NCI-H1092 (cell line): ENCODE measurements at regions not wholly inside any gene's neighbourhood (a gene's known extent, or its start where the extent isn't known, plus 50 kb on each side); places are given as distances from the start of the nearest gene placed in this dataset.
"Not testable (repeated sequence)": the region's sequence is repeated elsewhere in the genome, so short reads cannot be mapped to it uniquely, and the experiment has no call there.

ENCODE experiments used
- DNase-seq: peaks from one replicate; lab custom pipeline; 2025; lab: John Stamatoyannopoulos, UW

- DNase-seq = no peak
Measured at GRCh38 chrX:121169099-121170035, 122.0 kb downstream of the GLUD2 start.

- DNase-seq = no peak
Measured at GRCh38 chrX:121172703-121173102, 125.3 kb downstream of the GLUD2 start.

GRCh38 chrX:121179972-121180371 lies 132.6 kb downstream of the GLUD2 start:
- DNase-seq = no peak

DNA sequence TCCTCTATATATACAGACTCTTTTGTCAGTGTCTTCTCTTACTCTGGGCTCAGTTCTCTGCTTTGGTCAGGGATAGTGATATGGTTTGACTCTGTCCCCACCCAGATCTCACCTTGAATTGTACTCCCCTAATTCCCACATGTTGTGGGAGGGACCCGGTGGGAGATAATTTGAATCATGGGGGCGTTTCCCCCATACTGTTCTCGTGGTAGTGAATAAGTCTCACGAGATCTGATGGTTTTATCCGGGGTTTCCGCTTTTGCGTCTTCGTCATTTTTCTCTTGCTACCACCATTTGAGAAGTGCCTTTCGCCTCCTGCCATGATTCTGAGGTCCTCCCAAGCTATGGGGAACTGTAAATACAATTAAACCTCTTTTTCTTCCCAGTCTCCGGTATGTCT lies 144.4 kb downstream of the GLUD2 start:
- no peak for DNase-seq

DNA sequence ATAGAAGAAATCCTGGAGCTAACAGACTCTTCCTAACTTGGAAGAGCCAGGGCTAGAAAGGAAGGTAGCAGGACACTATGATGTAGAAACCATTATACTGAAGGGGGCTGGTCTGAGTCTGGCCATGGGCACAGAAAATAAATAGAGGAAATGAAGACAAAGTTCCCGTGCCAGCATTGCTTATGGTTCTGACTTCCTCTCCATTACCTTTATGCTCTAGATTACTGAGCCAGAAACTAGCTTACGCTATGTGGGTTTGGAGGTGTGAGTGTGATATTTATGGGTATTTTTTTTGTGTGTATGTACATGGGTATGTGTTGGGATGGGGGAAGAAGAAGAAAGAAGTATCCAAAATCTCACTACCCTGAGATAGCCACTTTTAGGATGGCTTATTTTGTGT lies 148.3 kb downstream of the GLUD2 start:
- DNase-seq = no peak

- not testable (repeated sequence) for DNase-seq
Measured at GRCh38 chrX:121196872-121197444, 149.5 kb downstream of the GLUD2 start.

DNA sequence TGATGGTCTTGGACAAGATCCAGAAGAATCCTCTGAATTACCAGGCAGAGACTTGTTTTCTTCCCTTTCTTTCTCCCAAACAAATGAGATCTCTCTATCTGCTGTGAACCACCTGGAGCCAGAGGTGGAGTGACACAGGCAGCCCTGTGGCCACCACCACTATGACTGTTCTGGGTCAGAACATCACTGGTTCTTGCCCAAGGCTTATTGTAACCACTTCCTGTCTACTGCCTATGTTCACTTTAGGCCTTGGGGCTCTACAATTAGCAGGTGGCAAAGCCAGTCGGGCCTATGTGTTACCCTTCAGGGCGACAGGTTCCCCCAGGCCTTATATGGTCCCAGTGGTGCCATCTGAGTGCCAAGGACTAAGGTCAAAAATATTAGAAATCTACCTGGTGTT lies 161.2 kb downstream of the GLUD2 start:
- DNase-seq = no peak

DNA sequence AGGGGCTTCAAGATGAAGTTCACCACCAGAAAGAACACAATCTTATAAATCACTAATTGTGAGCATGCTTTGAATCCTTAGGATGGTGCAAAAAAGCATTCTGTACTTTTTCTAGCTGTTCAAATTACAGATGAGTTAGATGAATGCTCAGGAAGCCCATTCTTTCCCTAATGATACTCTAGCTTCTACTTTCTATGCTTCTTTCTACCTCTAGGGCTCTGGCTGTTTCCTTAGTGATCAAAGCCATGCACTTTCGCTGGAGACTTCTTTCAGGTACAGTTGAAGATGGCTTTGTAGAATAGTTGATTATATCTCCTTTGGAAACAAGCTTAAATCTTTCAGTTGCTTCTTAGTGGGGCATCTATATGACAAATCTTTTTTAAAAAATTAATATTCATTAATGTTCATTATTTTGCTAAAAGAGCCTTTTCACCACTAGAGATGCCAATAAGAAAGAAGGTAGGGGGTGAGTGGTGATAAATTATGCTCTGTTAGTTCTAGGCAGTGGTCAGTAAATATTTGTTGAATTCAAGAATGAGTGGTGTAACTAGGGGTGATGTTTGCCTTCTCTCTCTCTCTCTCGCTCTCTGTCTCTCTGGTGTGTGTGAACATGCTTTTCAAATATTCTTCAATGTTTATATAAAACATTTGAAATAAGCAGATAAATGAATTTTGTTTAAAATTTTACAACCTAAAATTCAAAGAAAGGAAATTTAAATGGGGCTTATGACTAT lies 169.4 kb downstream of the GLUD2 start:
- peak; percentile 42 for DNase-seq

GRCh38 chrX:121221322-121221977 lies 174.0 kb downstream of the GLUD2 start:
- no peak for DNase-seq

- DNase-seq = no peak
Measured at GRCh38 chrX:121227888-121228287, 180.5 kb downstream of the GLUD2 start.

GRCh38 chrX:121231566-121232358 lies 184.4 kb downstream of the GLUD2 start:
- DNase-seq = no peak

GRCh38 chrX:121236040-121236439 lies 188.6 kb downstream of the GLUD2 start:
- no peak for DNase-seq

DNA sequence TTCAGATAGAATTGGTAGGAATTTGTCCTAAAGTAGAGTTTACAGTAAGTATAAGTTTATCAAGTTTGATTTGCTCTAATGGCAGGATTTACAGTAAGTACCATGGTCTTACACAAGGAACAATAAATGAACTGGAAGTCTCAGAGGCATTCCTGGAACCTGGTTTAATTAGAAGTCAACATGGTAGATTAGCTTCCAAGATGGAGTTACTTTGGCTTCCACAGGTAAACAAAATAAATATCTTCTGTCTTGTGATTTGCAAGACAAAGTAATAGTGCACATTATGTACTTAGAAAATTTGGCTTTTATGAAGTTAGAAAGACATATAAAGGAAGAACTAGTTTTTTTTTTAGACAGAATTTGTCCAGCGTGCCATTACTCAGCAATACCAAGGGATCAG lies 190.7 kb downstream of the GLUD2 start:
- no peak for DNase-seq

DNA sequence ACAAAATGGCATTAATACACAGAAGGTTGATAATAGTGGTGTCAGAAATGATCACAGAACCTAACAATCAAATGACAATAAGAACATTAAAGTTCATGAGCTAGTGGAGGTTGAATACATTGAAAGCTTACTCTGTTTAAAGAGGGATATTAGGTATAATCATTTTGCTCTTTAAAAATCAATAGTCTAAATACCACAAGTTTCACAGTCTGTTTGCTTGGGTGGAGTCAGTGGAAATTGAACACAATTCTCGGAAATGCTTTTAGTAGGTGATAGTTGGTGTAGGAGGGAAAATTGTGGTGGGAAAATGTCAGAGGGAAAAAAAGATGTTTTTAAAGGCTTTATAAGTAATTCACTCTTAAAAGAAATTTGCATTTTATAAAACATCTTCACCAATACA lies 197.1 kb downstream of the GLUD2 start:
- DNase-seq = no peak

DNA sequence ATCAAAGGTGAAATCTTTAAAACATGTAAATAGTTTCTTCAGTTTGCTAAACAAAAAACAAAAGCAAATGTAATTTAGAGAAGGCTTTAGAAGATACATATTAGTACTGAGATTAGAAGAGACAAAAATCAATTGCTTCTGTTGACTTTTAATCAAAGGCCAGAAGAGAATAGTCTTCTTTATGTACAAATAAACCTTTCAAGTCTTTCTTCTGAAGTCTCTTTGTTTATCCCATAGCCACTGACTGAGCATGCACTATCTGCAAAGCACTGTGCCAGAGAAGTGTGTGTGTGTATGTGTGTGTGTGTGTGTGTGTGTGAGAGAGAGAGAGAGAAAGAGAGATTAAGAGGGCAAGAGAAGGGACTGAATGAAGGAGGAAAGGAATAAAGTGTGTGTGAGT lies 198.4 kb downstream of the GLUD2 start:
- no peak for DNase-seq

- DNase-seq = no peak
Measured at GRCh38 chrX:121254336-121254735, 206.9 kb downstream of the GLUD2 start.

DNA sequence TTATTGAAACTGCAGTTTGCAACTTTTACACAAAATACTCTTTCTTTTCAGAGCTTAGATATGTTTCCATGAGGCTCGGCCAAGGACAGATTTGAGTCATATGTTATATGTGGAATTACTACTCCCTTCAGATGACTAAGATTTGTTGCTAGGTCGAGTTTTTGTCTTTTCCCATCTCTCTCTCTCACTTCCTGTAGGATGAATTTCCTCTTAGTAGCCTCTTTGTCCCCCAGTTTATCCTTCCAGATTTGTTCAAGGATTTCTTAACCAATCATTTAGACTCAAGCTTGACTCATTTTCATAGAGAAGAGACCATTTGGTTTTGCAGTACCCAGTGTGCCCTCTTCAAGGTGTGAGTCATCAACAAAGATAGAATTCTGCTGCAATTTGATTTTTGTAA lies 209.2 kb downstream of the GLUD2 start:
- no peak for DNase-seq

GRCh38 chrX:121258545-121258944 lies 211.1 kb downstream of the GLUD2 start:
- DNase-seq = no peak

- DNase-seq = no peak
Measured at GRCh38 chrX:121259170-121259569, 211.8 kb downstream of the GLUD2 start.

GRCh38 chrX:121260596-121261240 lies 213.3 kb downstream of the GLUD2 start:
- no peak for DNase-seq

DNA sequence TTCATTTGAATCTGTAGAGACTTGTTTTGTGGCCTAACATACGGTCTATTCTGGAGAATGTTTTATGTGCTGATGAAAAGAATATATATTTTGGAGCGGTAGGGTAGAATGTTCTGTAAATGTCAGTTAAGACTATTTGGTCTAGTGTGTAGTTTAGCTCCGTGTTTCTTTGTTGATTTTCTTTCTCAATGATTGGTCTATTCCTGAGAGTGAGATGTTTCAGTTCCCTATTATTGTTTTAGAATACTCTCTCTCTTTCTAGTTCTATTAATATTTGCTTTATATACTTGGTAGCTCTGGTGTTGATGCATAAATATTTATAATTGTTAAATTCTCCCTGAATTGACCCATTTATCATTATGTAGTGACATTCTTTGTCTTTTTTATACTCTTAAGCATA lies 236.5 kb downstream of the GLUD2 start:
- DNase-seq = no peak
